Adrenal gland (tissue), 5 donors: ENCODE measurements at regions not wholly inside any gene's neighbourhood (a gene's known extent, or its start where the extent isn't known, plus 50 kb on each side); places are given as distances from the start of the nearest gene placed in this dataset.

ENCODE experiments used
- CTCF ChIP-seq, 6 experiments: fragments of 450-650 bp in 4 of 6; fragments of 200-600 bp in 2 of 6; sonication (generic) in 1 of 6; IDR thresholded peaks; 1 replicate in 5 of 6; 2 replicates in 1 of 6; pipeline versions ENCODE4 v1.5.1 to v1.8.0; 2016 to 2021; ENCODE audit warnings: antibody characterized with exemption in 6 of 6, mild to moderate bottlenecking in 2 of 6, moderate library complexity in 1 of 6
- POLR2A ChIP-seq, 2 donors: fragments of 450-650 bp; IDR thresholded peaks; one replicate each; pipeline ENCODE4 v1.6.1; 2017; ENCODE audit warnings: antibody characterized with exemption in 2 of 2, mild to moderate bottlenecking in 2 of 2, moderate library complexity in 1 of 2
- donor health status: DM: no; HTN: no; CAD: no.

DNA sequence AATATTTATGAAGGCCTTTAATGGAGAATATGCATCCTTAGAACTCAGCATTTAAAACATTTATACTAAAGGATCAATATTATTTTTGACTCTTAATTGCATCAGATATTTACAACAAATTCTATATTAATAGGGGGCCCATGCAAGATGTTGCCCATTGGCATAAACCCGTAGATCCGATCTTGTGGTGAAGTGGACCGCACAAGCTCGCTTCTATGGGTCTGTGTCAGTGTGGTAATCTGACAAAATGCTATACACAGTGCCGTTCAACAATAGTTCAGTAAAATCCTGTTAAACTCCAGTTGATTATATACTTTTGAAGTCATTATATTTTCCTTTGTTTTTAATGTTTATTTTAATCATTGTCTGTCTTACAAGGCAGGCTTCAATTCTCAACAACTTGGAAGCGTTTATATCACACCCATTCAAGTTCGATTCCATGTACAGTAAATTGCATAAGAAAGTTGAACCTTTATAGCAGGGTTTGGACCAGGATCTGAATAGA, 809.2 kb downstream of the USP25 start:
- no peak for TF ChIP-seq POLR2A (IDR thresholded peaks at IDR 0.05)
- TF ChIP-seq CTCF (IDR thresholded peaks at IDR 0.05) = no peak
